ENCODE measurements at regions not wholly inside any gene's neighbourhood (a gene's known extent, or its start where the extent isn't known, plus 50 kb on each side); places are given as distances from the start of the nearest gene placed in this dataset.

- in situ Hi-C loops (cut with HindIII; ENCODE audit: low pct_ligation_motif_present, low pct_unique_long_range_greater_than_20kb, low sequenced_read_pairs): no loop called here
- no peak for DNase-seq
Measured at GRCh38 chr13:111411151-111411858, 90.9 kb downstream of the TEX29 start.

- DNase-seq: no peak
- in situ Hi-C loops (cut with HindIII; ENCODE audit: low pct_ligation_motif_present, low pct_unique_long_range_greater_than_20kb, low sequenced_read_pairs): no loop called here
Measured at GRCh38 chr13:111411919-111412650, 91.6 kb downstream of the TEX29 start.

DNA sequence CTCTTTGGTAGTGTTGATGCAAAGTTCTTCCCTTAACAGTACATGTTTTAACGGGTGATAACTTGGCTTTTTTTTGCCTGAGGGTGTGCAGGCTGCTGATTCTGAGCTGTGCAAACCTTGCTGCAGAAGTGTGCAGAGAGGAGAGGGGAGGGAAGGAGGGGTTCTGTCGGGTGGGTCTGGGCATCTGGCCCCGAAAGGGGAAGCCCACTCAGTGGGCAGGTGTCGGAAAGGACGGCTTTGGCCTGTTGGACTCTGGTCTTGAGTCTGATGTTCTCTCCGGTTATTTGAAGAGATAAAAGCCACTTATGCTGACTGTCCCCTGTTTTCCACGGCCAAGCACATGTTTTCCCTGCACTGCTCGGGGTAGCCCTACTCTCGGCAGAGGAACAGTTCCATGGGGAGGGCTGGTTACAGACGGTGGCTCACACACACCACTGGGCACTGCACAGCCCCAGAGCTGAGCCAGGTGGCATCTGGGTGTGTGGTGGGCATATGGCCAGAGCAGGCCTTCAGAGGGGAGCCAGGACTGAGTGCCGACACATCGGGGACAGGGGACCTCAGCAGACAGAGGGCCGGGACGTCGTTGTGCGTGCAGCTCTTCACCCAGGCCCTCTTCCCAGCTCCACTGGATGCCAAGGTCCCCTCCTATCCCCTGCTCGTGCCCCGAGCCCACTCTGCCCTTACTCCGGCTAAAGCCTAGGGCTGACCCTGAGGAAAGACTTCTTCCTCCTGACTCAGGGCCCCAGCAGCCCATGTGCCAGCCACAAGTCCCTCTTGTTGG lies 93.2 kb downstream of the TEX29 start:
- in situ Hi-C loops (cut with HindIII; ENCODE audit: low pct_ligation_motif_present, low pct_unique_long_range_greater_than_20kb, low sequenced_read_pairs): no loop called here
- DNase-seq: no peak

DNA sequence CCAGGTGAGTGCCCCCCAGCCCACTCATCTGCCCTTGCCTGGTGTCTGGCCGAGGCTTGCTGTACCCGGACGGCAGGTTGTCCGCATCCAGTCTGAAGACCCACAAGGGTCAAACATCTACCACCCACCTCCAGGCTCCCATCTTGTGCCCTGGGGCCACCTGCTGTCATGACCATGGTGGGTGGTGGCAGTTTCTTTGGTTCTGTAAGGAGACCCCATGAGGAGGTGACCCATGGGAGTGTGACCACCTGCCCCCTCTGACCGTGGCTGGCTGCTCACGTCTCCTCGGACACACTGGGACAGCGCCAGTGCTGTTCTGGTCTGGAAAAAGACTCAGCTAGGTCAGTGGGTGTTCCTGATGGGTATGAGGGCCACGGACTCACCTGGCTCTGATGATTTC lies 93.9 kb downstream of the TEX29 start:
- in situ Hi-C loops (cut with HindIII; ENCODE audit: low pct_ligation_motif_present, low pct_unique_long_range_greater_than_20kb, low sequenced_read_pairs): no loop called here
- no peak for DNase-seq

GRCh38 chr13:111415246-111415645 lies 94.8 kb downstream of the TEX29 start:
- DNase-seq: no peak
- in situ Hi-C loops (cut with HindIII; ENCODE audit: low pct_ligation_motif_present, low pct_unique_long_range_greater_than_20kb, low sequenced_read_pairs): no loop called here

- DNase-seq: no peak
- in situ Hi-C loops (cut with HindIII; ENCODE audit: low pct_ligation_motif_present, low pct_unique_long_range_greater_than_20kb, low sequenced_read_pairs): no loop called here
Measured at GRCh38 chr13:111415765-111416164, 95.3 kb downstream of the TEX29 start.

DNA sequence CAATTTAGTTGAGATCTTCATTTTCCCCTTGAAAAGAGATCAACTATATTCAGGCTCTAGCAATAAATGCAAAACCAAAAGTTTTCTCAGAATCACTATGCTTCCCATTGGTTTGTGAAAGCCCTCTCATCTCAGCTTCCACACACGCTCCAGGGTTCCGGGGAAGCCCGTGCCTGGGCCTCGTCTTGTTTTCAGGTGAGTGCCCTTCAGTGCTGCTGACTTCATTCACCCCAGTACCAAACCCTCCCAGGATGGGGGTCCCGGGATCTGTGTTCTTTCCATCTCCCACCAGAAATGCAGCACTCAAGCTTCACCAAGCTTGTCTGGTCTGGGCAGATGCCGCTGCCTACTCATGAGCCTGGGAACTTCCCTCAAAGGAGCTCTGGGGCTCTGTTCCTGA lies 97.7 kb downstream of the TEX29 start:
- in situ Hi-C loops (cut with HindIII; ENCODE audit: low pct_ligation_motif_present, low pct_unique_long_range_greater_than_20kb, low sequenced_read_pairs): no loop called here
- DNase-seq: no peak

DNA sequence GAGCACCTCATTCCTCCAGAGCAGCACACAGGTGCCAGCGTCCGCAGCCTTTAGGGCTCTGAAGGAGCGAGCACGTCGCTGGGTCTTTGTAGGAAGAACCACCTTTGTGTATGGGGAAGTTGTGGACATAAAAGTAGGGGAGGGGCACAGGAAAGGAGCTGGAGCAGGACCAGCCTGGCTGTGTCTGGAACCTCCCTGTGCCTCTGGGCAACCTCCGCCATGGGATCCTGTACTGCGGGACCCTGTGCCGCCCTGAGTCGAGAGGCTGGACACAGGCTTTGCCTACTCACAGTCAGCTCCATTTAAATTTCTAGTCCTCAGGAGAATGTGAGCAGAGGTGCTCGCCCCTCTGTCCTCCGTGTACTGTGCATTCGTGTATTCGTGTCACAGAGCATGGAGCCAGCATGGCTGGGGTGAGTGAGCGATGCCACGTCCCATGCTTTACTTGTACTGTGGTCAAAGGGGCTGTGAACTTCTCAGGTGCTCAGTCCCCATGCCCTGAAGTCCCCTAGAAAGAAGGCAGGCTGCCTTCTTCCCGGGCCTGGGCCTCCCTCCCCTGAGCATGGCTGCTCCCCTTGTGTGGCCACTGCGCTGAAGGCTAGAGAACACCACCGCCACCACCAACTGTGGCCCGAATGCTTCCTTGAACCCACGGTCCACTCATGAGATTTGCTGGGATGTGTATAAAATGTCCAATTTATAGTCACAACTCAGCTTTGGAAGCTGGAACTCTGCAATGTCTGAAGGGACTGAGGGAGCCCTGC lies 99.9 kb downstream of the TEX29 start:
- no peak for DNase-seq
- in situ Hi-C loops (cut with HindIII; ENCODE audit: low pct_ligation_motif_present, low pct_unique_long_range_greater_than_20kb, low sequenced_read_pairs): no loop called here

DNA sequence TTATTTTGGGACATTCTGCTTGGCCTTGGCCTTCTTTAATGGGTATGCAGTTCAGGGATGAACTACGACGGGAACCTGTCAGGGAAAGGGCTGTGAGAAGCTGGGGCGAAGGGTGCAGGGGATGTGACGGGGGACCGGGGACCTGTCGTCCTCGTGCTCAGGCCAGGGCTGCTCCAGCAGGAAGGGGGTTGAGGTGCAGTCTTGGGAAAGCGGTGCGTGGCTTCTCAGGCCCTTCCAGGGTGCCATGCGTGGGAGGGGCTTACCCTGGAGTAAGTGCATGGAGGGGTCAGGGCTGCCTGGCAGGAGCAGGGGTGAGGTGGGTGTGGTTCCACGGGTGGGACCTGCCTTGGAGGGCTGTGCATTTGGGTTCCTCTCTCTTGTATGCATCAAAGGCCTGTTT lies 100.8 kb downstream of the TEX29 start:
- in situ Hi-C loops (cut with HindIII; ENCODE audit: low pct_ligation_motif_present, low pct_unique_long_range_greater_than_20kb, low sequenced_read_pairs): no loop called here
- no peak for DNase-seq

DNA sequence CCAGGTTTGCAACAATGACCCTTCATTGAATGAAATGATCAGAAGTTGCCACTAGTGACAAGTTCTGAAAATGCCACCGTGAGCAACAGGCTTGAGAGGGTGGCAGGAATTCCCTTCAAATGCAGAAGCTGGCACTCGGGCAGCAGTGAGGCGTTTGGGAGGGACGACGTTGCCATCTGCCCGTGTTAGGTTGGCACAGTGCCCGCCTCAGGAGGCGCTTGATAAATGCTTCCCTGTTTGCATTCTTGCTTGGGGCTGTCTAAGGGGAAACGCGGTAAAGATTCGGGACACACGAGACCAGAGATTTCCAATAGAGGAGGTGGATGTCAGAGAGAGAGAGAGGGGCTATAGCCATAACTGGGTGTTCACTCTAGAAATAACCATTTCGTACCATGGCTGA lies 101.9 kb downstream of the TEX29 start:
- in situ Hi-C loops (cut with HindIII; ENCODE audit: low pct_ligation_motif_present, low pct_unique_long_range_greater_than_20kb, low sequenced_read_pairs): no loop called here
- no peak for DNase-seq

DNA sequence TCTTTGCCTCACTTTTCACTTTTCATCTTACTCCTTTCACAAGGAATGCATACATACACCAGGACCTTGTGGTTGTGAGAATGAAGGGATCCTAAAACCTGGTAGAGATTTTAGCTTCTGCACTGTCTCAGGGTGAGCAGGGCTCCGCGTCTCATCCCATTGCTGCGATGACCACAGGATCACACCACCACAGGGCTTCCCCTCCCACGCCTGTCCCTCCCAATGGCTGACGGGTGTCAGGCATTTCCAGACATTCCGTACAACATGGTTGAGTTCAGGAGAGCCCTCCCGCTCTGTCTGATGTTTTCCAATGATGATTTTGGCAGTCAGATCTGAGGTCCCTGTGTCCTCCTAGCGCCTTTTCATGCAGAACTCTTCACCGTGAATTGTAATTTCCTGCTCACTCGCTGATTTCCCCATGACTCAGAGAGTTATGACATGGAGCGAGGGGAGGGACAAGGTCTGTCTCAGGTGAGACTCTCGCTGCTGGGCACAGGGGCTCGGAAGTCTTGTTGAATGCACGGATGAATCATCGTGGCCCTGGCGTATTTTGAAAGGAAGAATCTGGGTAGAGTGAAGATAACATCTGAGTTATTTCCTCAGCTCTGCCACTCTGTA lies 102.8 kb downstream of the TEX29 start:
- in situ Hi-C loops (cut with HindIII; ENCODE audit: low pct_ligation_motif_present, low pct_unique_long_range_greater_than_20kb, low sequenced_read_pairs): no loop called here
- peak; percentile 9 for DNase-seq

DNA sequence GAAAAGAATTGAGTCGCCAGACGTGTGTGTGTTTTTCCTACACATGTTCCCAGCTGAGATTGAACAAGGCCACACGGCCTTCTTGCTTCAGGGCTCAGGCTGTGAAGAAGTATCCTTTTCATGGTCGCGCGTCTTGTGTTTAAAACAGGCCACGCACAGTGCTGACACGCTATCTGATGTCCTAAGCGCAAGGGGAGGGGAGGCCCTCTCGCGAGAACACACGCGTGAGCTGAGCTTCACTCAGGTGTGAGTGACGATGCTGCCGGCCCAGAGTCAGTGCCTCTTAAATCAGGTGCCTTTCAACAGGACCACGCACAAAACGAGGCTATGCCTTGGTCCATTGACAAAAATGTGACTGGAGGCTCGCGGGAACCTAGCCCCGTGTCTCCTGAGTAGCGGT lies 103.7 kb downstream of the TEX29 start:
- in situ Hi-C loops (cut with HindIII; ENCODE audit: low pct_ligation_motif_present, low pct_unique_long_range_greater_than_20kb, low sequenced_read_pairs): no loop called here
- DNase-seq: no peak

GRCh38 chr13:111425326-111425725 lies 104.9 kb downstream of the TEX29 start:
- in situ Hi-C loops (cut with HindIII; ENCODE audit: low pct_ligation_motif_present, low pct_unique_long_range_greater_than_20kb, low sequenced_read_pairs): no loop called here
- no peak for DNase-seq

- peak; percentile 51 for DNase-seq
- in situ Hi-C loops (cut with HindIII; ENCODE audit: low pct_ligation_motif_present, low pct_unique_long_range_greater_than_20kb, low sequenced_read_pairs): no loop called here
Measured at GRCh38 chr13:111429064-111429558, 108.7 kb downstream of the TEX29 start.

- no peak for DNase-seq
- in situ Hi-C loops (cut with HindIII; ENCODE audit: low pct_ligation_motif_present, low pct_unique_long_range_greater_than_20kb, low sequenced_read_pairs): no loop called here
Measured at GRCh38 chr13:111431206-111431605, 110.8 kb downstream of the TEX29 start.

DNA sequence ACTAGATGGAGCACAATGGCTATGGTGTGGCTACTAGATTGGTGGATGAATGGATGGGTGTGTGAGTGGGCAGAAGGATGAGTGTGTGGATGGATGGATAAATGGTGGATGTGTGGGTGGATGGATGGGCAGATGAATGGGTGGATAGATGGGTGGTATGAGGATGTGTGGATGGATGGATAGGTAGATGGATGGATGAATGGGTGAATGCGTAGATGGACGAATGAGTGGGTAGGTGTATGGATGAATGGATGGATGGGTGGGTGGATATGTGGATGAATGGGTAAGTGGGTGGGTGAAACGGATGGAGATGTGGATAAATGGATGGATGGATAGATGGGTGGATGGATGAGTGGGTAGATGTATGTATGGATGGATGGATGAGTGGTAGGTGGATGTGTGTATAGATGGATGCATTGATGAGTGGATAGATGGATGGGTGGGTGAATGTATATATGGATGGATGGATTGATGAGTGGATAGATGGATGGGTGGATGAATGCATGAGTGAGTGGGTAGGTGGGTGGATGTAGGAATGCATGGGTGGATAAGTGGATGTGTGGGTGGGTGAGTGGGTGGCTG lies 114.2 kb downstream of the TEX29 start:
- in situ Hi-C loops (cut with HindIII; ENCODE audit: low pct_ligation_motif_present, low pct_unique_long_range_greater_than_20kb, low sequenced_read_pairs): no loop called here
- DNase-seq: no peak

DNA sequence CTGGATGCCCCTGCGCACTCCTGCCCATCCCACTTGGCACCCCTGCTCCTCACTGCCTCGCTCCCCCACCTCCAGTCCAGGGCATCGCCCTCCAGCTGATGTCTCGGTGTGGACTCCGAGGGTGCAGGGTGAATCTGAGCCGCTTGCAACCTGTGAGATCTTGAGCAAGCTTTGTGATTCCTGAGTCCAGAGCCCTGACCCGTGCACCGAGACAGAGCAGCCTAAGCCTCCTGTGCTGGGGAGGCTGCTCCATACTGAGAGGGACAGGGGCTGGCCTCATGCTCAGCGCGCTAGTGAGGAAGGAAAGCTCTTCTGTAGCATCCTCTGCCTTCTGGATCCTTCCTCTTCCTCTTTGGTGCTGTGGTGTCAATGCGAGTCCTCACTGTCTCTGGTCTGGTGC lies 116.0 kb downstream of the TEX29 start:
- DNase-seq: no peak
- in situ Hi-C loops (cut with HindIII; ENCODE audit: low pct_ligation_motif_present, low pct_unique_long_range_greater_than_20kb, low sequenced_read_pairs): no loop called here

DNA sequence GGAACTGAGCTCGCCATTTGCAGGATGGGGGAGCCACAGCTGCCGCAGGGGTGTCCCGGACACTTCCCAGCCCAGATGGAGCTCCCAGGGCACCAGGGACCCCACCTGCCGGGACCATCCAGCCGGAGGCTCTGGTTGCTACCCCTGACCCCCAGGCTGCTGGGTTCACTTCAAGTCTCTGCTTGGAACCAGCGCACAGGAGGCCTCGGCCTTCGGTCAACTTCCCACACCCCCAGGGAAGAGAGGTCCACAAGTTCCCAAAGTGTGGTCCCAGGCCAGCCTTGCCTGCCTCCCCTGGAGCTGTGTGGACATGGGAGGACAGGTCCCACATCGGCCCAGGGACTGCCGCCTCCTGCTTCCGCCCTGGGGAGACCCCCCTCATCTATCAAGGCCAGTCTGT lies 117.0 kb downstream of the TEX29 start:
- DNase-seq: no peak
- in situ Hi-C loops (cut with HindIII; ENCODE audit: low pct_ligation_motif_present, low pct_unique_long_range_greater_than_20kb, low sequenced_read_pairs): no loop called here

Measured in ACHN (cell line).